DMS79 (cell line): ENCODE measurements at regions not wholly inside any gene's neighbourhood (a gene's known extent, or its start where the extent isn't known, plus 50 kb on each side); places are given as distances from the start of the nearest gene placed in this dataset.

Source experiments
- DNase-seq: peaks from one replicate; lab custom pipeline; 2025; lab: John Stamatoyannopoulos, UW

DNA sequence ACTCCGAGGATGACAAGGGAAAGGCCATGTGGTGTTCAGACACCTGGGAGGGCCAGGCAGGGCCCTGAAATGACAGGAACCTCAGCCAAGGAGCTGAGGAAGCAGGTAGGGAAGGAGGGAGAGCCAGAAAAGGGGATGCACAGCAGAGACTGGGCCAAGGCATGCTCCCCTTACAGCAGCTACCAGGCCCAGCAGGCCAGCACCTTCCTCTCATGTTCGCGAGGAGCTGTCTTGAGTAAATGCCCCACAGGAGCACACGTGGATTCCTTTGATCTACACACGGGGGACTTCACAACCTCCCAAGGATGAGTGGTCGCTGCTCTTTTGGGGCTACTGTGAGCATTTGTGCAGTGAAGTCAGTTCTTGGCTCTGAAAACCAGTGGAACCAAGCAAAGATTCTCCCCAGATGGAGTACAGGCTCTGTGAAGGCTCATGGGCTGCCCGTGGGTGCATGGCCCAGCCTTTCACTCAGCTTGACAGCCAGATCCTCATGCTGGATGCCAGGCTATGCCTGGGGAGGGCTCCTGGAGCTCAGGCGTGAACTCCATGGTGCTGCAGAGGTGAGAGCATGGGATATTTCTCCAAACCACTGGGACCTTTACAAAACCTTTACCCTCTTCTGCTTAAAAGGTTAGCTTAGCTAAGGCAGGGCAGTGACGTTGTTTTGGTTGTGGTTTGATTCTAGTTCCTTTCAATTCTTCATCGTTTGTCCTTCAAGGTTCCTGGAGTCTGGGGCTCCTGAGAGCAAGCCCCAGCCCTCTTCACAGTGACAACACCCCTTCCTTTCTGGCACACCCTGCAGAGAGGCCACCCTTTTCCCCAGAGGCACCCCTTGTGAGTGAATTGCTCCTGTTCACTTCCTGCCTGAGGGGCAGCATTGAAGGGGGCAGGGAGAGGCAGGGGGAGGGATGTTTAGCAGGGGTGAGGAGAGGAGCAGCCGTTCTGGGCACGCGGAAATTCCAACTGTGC is 74.2 kb upstream of the ZPBP start:
- no peak for DNase-seq

- no peak for DNase-seq
Observed at GRCh38 chr7:50164559-50165170, 71.6 kb upstream of the ZPBP start.

- DNase-seq: no peak
Observed at GRCh38 chr7:50160206-50160605, 67.2 kb upstream of the ZPBP start.

DNA sequence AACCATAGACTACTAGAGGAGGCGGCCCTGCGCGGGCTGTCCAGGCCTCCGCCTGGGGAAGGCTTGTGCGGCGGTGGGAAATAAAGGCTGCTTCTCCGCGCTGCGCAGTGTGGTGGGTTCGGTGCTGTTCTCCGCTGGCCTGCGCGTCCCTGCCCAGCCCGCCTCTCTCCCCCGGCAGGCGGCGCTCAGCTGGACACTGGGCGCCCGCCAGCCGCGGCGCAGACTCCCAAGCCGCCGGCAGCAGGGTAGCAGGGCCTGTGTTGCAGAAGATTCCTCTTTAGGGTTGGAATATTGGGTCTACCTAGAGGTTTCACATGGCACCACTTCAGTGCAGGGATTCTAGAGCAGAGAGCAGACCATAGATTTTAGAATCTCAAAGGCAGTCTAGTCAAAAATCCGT is 66.1 kb upstream of the ZPBP start:
- no peak for DNase-seq

DNA sequence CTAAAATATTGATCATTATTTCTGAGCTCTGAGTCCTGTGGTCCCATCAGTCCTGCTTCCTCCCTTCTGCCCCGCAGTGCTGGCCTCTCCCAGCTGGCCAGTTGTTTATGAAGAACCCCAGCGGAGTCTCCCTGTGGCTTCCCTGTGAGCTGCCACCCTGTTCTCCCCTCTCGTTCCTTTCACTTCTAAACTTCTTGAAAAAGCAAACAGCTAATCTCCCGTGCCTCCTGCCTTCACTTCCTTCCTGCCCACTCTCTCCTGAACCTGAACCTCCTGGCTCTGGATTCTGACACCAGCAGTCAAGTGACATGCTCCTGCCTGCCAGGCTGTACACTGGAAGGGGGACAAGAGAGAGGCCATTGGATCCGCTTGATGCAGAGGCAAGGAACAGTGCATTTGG is 63.7 kb upstream of the ZPBP start:
- DNase-seq: no peak

DNA sequence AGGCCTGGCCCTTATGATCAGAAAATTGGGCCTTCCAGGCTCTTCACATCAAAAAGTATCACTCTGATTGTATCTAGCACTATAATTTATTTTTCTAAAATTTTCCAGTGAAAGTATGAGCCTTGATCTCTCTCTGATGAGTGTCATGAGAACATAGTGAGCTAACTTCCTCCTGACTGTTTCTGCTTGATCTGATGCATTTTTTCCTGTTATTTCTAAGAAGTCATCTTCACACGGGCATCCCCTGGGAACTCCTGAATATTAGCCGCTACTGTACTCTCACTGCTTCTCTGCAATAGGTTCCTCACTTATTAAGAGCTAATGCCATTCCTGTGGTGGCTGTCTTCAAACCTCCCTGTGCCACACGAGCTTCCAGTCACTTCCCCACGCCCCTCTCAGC is 63.1 kb upstream of the ZPBP start:
- DNase-seq: no peak

DNA sequence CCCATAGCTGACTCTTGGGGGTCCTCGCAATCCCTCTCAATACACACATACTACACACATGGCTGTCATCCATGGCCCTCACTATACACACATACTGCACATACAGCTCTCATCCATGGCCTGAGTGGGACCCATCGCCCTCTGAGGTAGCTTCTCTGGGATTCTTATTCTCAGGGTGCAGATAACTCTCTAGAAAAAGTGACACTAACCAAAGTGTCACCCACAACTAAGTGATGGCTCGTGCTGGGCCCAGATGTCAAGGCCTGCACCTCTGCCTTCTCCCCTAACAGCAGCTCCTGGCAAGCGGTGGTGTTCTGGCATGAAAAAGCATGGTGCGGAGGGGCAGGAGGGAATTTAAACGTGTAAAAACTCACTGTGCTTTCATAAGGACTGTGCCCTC is 62.7 kb upstream of the ZPBP start:
- DNase-seq: no peak

GRCh38 chr7:50153995-50154394 is 60.9 kb upstream of the ZPBP start:
- no peak for DNase-seq

GRCh38 chr7:50153148-50153547 is 60.1 kb upstream of the ZPBP start:
- no peak for DNase-seq

DNA sequence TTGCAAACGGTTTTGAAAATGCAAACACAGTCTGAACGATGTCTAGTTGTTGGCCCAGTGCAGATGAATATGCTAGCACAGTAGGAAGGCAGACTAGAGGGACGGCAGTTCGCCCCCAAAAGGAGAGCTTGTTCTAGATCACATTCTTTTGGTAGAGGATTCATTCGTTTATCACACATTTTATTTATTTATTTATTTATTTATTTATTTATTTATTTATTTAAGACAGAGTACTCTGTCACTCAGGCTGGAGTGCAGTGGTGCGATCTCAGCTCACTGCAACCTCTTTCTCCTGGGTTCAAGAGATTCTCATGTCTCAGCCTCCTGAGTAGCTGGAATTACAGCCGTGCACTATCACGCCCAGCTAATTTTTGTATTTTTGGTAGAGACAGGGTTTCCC is 59.4 kb upstream of the ZPBP start:
- no peak for DNase-seq

GRCh38 chr7:50151661-50152060 is 58.6 kb upstream of the ZPBP start:
- DNase-seq: no peak

GRCh38 chr7:50151001-50151400 is 58.0 kb upstream of the ZPBP start:
- DNase-seq: no peak

GRCh38 chr7:50149369-50149768 is 56.3 kb upstream of the ZPBP start:
- DNase-seq: no peak

DNA sequence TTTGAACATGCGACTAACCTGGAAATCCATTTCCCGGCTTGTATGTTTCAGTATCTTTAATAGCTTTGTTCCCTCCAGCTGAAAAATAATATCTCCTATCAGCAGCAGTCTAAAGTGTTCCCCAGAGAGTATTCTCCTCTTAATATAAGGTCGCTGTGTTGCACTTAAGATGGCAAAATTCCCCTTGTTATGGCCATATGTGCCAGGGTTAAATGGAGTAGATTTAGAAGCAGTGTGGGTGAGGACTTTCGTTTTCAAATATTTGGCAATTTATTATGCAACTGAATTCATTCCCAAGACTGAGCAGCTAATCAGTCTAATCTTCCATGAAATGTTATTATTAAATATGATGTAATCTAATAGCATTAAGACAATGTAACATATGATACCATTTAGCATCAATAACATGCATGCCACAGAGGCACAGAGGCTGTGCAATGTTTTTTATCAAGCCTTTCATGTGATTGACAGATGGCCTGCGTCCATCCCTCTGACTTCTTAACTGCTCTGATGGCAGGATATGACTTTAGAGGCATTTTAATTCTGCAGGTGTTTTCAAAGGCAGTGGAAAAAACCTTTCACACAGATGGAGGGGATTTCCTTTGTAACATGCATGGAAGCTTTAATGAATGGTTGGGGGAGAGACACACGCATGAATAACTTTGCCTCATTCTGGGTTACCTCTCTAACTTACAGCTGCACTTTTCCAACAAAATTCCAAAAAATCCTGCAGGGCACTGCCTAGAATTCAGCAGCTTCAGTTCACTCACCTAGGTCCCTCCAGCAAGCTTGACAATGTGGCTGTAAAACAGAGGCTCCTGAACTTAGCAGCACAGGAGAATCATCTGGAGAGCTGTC is 55.1 kb upstream of the ZPBP start:
- DNase-seq: no peak

- DNase-seq: peak; percentile 37
Observed at GRCh38 chr7:50146692-50147091, 53.6 kb upstream of the ZPBP start.

- DNase-seq: no peak
Observed at GRCh38 chr7:50145801-50146338, 52.8 kb upstream of the ZPBP start.

DNA sequence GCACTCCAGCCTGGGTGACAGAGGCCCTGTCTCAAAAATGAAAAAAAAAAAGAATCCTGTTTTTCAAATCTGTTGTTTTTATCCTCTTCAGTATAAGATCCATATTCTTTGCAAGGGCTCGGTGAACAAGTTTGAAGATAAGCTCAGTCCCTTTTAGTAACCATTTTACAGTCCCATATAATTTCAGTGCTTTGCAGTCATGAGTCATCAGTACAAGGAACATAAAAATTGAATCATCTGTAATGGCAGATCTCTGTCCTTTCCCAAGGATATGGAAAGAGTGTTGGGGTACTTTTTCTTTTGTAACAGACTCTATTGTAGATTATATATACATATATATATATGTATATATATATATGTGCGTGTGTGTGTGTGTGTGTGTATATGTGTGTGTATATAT is 52.2 kb upstream of the ZPBP start:
- no peak for DNase-seq
